Endothelial cell of umbilical vein (primary cell): ENCODE measurements at regions not wholly inside any gene's neighbourhood (a gene's known extent, or its start where the extent isn't known, plus 50 kb on each side); places are given as distances from the start of the nearest gene placed in this dataset.

ENCODE experiments used
- BruUV-seq: library from RNA; stranded (reverse); fragments of 400-500 nt; replicated peaks from 2 replicates; lab custom pipeline; 2021; lab: Mats Ljungman, UMichigan
- CTCF ChIA-PET: fragments of 300-600, 350-600 bp; sonication (Branson Sonifier 250); formaldehyde crosslinking; loops from one replicate; lab custom pipeline; 2021; ENCODE audit warnings: antibody characterized with exemption, inconsistent platforms; lab: Charles Lee
- POLR2A ChIA-PET: fragments of 300-600, 350-600 bp; sonication (Branson Sonifier 250); formaldehyde crosslinking; loops from one replicate; lab custom pipeline; 2021; ENCODE audit warnings: antibody characterized with exemption, inconsistent platforms; lab: Charles Lee
- DNase-seq: peaks from one replicate; pipeline ENCODE4 v3.0.0-alpha.2; 2011; ENCODE audit warnings: low read depth, low spot score
- FAIRE-seq: peaks from 2 replicates; lab custom pipeline; 2011; peaks lifted over from hg19 to GRCh38; lab: Jason Lieb, UNC
- H2AFZ ChIP-seq: 2 replicates; pipeline ENCODE4 v1.6.0; 2012; ENCODE audit warnings: low read depth, low read length, control low read depth, inconsistent platforms
- H3K27ac ChIP-seq: 2 replicates; pipeline ENCODE4 v1.5.1; 2011; ENCODE audit warnings: low read depth, mild to moderate bottlenecking, control low read depth, low read length, moderate library complexity; ENCODE audit not compliant: insufficient read depth
- H3K27me3 ChIP-seq, 2 experiments: 2 replicates each; pipeline versions ENCODE4 v1.6.0 to v1.6.1; 2011; ENCODE audit warnings: low read length in 2 of 2, mixed read lengths in 1 of 2; ENCODE audit not compliant: control insufficient read depth in 2 of 2, insufficient read depth in 2 of 2
- H3K36me3 ChIP-seq, 2 experiments: 2 replicates in 1 of 2; 3 replicates in 1 of 2; pipeline ENCODE4 v1.5.1; 2011; ENCODE audit warnings: low read length in 2 of 2, mild to moderate bottlenecking in 1 of 2, moderate library complexity in 1 of 2; ENCODE audit not compliant: control insufficient read depth in 2 of 2, insufficient read depth in 2 of 2; ENCODE audit errors: extremely low read depth in 1 of 2
- H3K4me1 ChIP-seq: 3 replicates; pipeline ENCODE4 v1.5.1; 2011; ENCODE audit warnings: mild to moderate bottlenecking, low read length; ENCODE audit not compliant: control insufficient read depth, insufficient read depth; ENCODE audit errors: extremely low read depth
- H3K4me2 ChIP-seq: 2 replicates; pipeline ENCODE4 v1.6.1; 2011; ENCODE audit warnings: low read length, control low read depth, mixed read lengths; ENCODE audit not compliant: insufficient read depth
- H3K4me3 ChIP-seq, 3 experiments: fragments of 200-600 bp in 1 of 3; sonication (generic), shearing (Covaris generic) in 1 of 3; replicated peaks in 1 of 3; 2 replicates each; pipeline ENCODE4 v1.5.1; 2011 to 2016; ENCODE audit warnings: control low read depth in 3 of 3, low read length in 3 of 3, mild to moderate bottlenecking in 2 of 3, inconsistent platforms in 1 of 3, low read depth in 1 of 3, moderate library complexity in 1 of 3; ENCODE audit not compliant: insufficient read depth in 1 of 3
- H3K79me2 ChIP-seq: 2 replicates; pipeline ENCODE4 v1.6.0; 2012; ENCODE audit warnings: low read length, inconsistent platforms; ENCODE audit not compliant: control insufficient read depth, insufficient read depth
- H3K9ac ChIP-seq: replicated peaks from 2 replicates; pipeline ENCODE3; 2011; ENCODE audit warnings: low read length, control low read depth; ENCODE audit not compliant: insufficient read depth; ENCODE audit errors: extremely low read depth
- H3K9me1 ChIP-seq: replicated peaks from 3 replicates; pipeline ENCODE4 v1.6.0; 2011; ENCODE audit warnings: mild to moderate bottlenecking, low read length; ENCODE audit not compliant: control insufficient read depth, insufficient read depth; ENCODE audit errors: extremely low read depth
- H3K9me3 ChIP-seq: replicated peaks from 2 replicates; pipeline ENCODE4 v1.5.1; 2012; ENCODE audit warnings: low read length, inconsistent platforms; ENCODE audit not compliant: control insufficient read depth, insufficient read depth
- H4K20me1 ChIP-seq: replicated peaks from 2 replicates; pipeline ENCODE3; 2011; ENCODE audit warnings: mild to moderate bottlenecking, low read length; ENCODE audit not compliant: control insufficient read depth, insufficient read depth; ENCODE audit errors: extremely low read depth
- CTCF ChIP-seq, 2 donors: IDR thresholded peaks; 1 replicate in 1 of 2; 2 replicates in 1 of 2; pipeline ENCODE4 v1.5.1; 2011; ENCODE audit warnings: low read length in 2 of 2, mild to moderate bottlenecking in 2 of 2, moderate library complexity in 2 of 2, control low read depth in 1 of 2, inconsistent platforms in 1 of 2, low read depth in 1 of 2; ENCODE audit not compliant: insufficient read depth in 1 of 2; ENCODE audit errors: extremely low read depth in 1 of 2
- EZH2 ChIP-seq: IDR thresholded peaks from 2 replicates; pipeline ENCODE4 v1.6.1; 2012; ENCODE audit warnings: borderline replicate concordance, low read depth, mild to moderate bottlenecking, moderate library complexity, low read length, inconsistent platforms; ENCODE audit not compliant: severe bottlenecking
- FOS ChIP-seq: IDR thresholded peaks from 2 replicates; pipeline ENCODE4 v1.6.1; 2011; ENCODE audit warnings: mild to moderate bottlenecking, low read length, moderate library complexity, borderline replicate concordance; ENCODE audit not compliant: insufficient read depth
- GATA2 ChIP-seq: IDR thresholded peaks from 2 replicates; pipeline ENCODE4 v1.7.0; 2011; ENCODE audit warnings: low read depth, mild to moderate bottlenecking, moderate library complexity, mixed read lengths, low read length; ENCODE audit not compliant: insufficient read length, insufficient read depth
- JUN ChIP-seq: IDR thresholded peaks from 2 replicates; pipeline ENCODE4 v1.6.1; 2011; ENCODE audit warnings: borderline replicate concordance, low read depth; ENCODE audit not compliant: insufficient read length, insufficient read depth
- MYC ChIP-seq: IDR thresholded peaks from one replicate; pipeline ENCODE4 v1.6.1; 2011; ENCODE audit warnings: mild to moderate bottlenecking, low read depth, low read length
- POLR2A ChIP-seq: IDR thresholded peaks from 2 replicates; pipeline ENCODE4 v1.6.1; 2012; ENCODE audit warnings: low read depth, mild to moderate bottlenecking, control low read depth, low read length
- POLR2AphosphoS5 ChIP-seq: IDR thresholded peaks from 2 replicates; pipeline ENCODE4 v1.6.1; 2012; ENCODE audit warnings: low read depth, mild to moderate bottlenecking, control low read depth, low read length, moderate library complexity; ENCODE audit not compliant: insufficient read depth
- dilution Hi-C: fragments of 300-500 bp; cut with MboI; formaldehyde crosslinking; loops from one replicate; pipeline ENCODE4 v1.15.0; 2019; ENCODE audit warnings: low sequenced_read_pairs; ENCODE audit not compliant: extremely low pct_ligation_motif_present
- intact Hi-C: fragments of 100-400 bp; cut with micrococcal nuclease; formaldehyde crosslinking; loops from one replicate; pipeline ENCODE4 v1.10.0; 2022
- TF ChIP-seq, protein P1 (sequence below): IDR thresholded peaks from 2 replicates; pipeline ENCODE4 v1.6.1; 2011; ENCODE audit not compliant: insufficient read depth, insufficient read length

- Histone ChIP-seq H4K20me1 (no peaks in the 10 kb centered on the region), H3K79me2 (no peaks in the 10 kb centered on the region), H3K4me1 (no peaks in the 10 kb centered on the region), H3K9me3 (no peaks in the 10 kb centered on the region), H3K36me3 (no peaks in the 10 kb centered on the region), H3K27me3 (peaks cover 0 to 2% of the 10 kb centered on the region in 2 experiments), H3K27ac (no peak overlapping the region), H3K9me1 (no peaks in the 10 kb centered on the region), H3K4me3 (no peak overlapping the region), H3K9ac (no peak overlapping the region), H2AFZ (no peak overlapping the region), H3K4me2 (no peak overlapping the region)
- POLR2A ChIA-PET = no interaction called here
- dilution Hi-C loops = no loop called here
- BruUV-seq = no TSS peak
- no peak for DNase-seq
- intact Hi-C loops = no loop called here
- no peak for FAIRE-seq
- TF ChIP-seq, protein P1, sequence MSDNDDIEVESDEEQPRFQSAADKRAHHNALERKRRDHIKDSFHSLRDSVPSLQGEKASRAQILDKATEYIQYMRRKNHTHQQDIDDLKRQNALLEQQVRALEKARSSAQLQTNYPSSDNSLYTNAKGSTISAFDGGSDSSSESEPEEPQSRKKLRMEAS = no peak
- TF ChIP-seq FOS = no peak
- no peak for TF ChIP-seq JUN
- no peak for TF ChIP-seq GATA2
- no peak for TF ChIP-seq POLR2A
- no peak for TF ChIP-seq MYC
- TF ChIP-seq POLR2AphosphoS5 = no peak
- TF ChIP-seq CTCF (IDR thresholded peaks at IDR 0.05; ENCODE audit: extremely low read depth in 1 of 2, insufficient read depth in 1 of 2, low read depth in 1 of 2, low read length in 2 of 2) = no peak
- no peak for TF ChIP-seq EZH2
- CTCF ChIA-PET = no interaction called here
These were observed 62.5 kb upstream of the SH3RF1 start for GRCh38 chr4:169333265-169333664.
